ENCODE measurements at regions not wholly inside any gene's neighbourhood (a gene's known extent, or its start where the extent isn't known, plus 50 kb on each side); places are given as distances from the start of the nearest gene placed in this dataset.
"Not testable (repeated sequence)": the region's sequence is repeated elsewhere in the genome, so short reads cannot be mapped to it uniquely, and the experiment has no call there.

GRCh38 chrX:113001836-113002235, 161.2 kb upstream of the AMOT start:
- DNase-seq: no peak

GRCh38 chrX:112997991-112998390, 157.4 kb upstream of the AMOT start:
- no peak for DNase-seq

- no peak for DNase-seq
Measured at GRCh38 chrX:112991801-112992200, 151.2 kb upstream of the AMOT start.

- no peak for DNase-seq
Measured at GRCh38 chrX:112979879-112980278, 139.2 kb upstream of the AMOT start.

- no peak for DNase-seq
Measured at GRCh38 chrX:112968351-112969133, 127.9 kb upstream of the AMOT start.

GRCh38 chrX:112967903-112968302, 127.3 kb upstream of the AMOT start:
- DNase-seq: no peak

GRCh38 chrX:112967341-112967740, 126.7 kb upstream of the AMOT start:
- DNase-seq: no peak

- no peak for DNase-seq
Measured at GRCh38 chrX:112961981-112962380, 121.3 kb upstream of the AMOT start.

GRCh38 chrX:112947981-112948615, 107.5 kb upstream of the AMOT start:
- DNase-seq: no peak

- no peak for DNase-seq
Measured at GRCh38 chrX:112946227-112946626, 105.6 kb upstream of the AMOT start.

- DNase-seq: no peak
Measured at GRCh38 chrX:112945826-112946225, 105.2 kb upstream of the AMOT start.

- DNase-seq: no peak
Measured at GRCh38 chrX:112941209-112941837, 100.7 kb upstream of the AMOT start.

GRCh38 chrX:112935029-112935428, 94.4 kb upstream of the AMOT start:
- no peak for DNase-seq

- no peak for DNase-seq
Measured at GRCh38 chrX:112931900-112932299, 91.3 kb upstream of the AMOT start.

GRCh38 chrX:112931478-112931877, 90.8 kb upstream of the AMOT start:
- DNase-seq: no peak

- DNase-seq: not testable (repeated sequence)
Measured at GRCh38 chrX:112923381-112923780, 82.8 kb upstream of the AMOT start.

GRCh38 chrX:112913807-112914206, 73.2 kb upstream of the AMOT start:
- DNase-seq: no peak

- no peak for DNase-seq
Measured at GRCh38 chrX:112910418-112910817, 69.8 kb upstream of the AMOT start.

- no peak for DNase-seq
Measured at GRCh38 chrX:112901869-112902725, 61.5 kb upstream of the AMOT start.

GRCh38 chrX:112896051-112896450, 55.4 kb upstream of the AMOT start:
- no peak for DNase-seq

All from NCI-H526 (cell line).